A549 (cell line): ENCODE measurements at regions not wholly inside any gene's neighbourhood (a gene's known extent, or its start where the extent isn't known, plus 50 kb on each side); places are given as distances from the start of the nearest gene placed in this dataset.

ENCODE experiments used
- ATAC-seq, 2 experiments: fragments of 200-7000 bp in 1 of 2; fragments of >200 bp in 1 of 2; cut with Nextera tagmentation in 1 of 2; cut with Tn5 transposase in 1 of 2; 3 replicates each; pipeline versions ENCODE4 v1.8.0 to v1.9.1; 2018 to 2020; ENCODE audit warnings: mild to moderate bottlenecking in 1 of 2, moderate library complexity in 1 of 2
- CTCF ChIA-PET: fragments of 300-600 bp; sonication (Branson Sonifier 250); formaldehyde crosslinking; extraction: SDS; loops from one replicate; lab custom pipeline; 2021; ENCODE audit warnings: antibody characterized with exemption, inconsistent platforms; lab: Yijun Ruan, JAX
- POLR2A ChIA-PET: fragments of 350-600 bp; formaldehyde crosslinking; extraction: SDS; loops from one replicate; lab custom pipeline; 2021; ENCODE audit warnings: antibody characterized with exemption, inconsistent platforms; lab: Yijun Ruan, JAX
- DNase-seq, 2 experiments: peaks; one replicate each; pipeline versions ENCODE4 v3.0.0 to v3.0.0-alpha.2; 2011 to 2016; ENCODE audit warnings: low read depth in 1 of 2, low spot score in 1 of 2
- FAIRE-seq: peaks from 2 replicates; lab custom pipeline; 2011; peaks lifted over from hg19 to GRCh38; lab: Jason Lieb, UNC
- H3K27ac ChIP-seq, 2 experiments: fragments of >200 bp; sonication (Bioruptor Twin); formaldehyde crosslinking; 3 replicates each; pipeline ENCODE4 v1.5.1; 2016 to 2017
- H3K4me1 ChIP-seq: fragments of >200 bp; sonication (Bioruptor Twin); formaldehyde crosslinking; 3 replicates; pipeline ENCODE4 v1.6.1; 2016
- H3K4me2 ChIP-seq: fragments of >200 bp; sonication (Bioruptor Twin); formaldehyde crosslinking; 3 replicates; pipeline ENCODE4 v1.6.1; 2016
- H3K4me3 ChIP-seq: fragments of >200 bp; sonication (Bioruptor Twin); formaldehyde crosslinking; 3 replicates; pipeline ENCODE4 v1.5.1; 2016
- H3K9me3 ChIP-seq: fragments of >200 bp; sonication (Bioruptor Twin); formaldehyde crosslinking; 3 replicates; pipeline ENCODE4 v1.6.1; 2016
- CBX8 ChIP-seq: fragments of 200-600 bp; sonication (generic); IDR thresholded peaks from 2 replicates; pipeline ENCODE4 v1.6.1; 2016
- CHD4 ChIP-seq: fragments of 200-600 bp; sonication (generic); IDR thresholded peaks from 2 replicates; pipeline ENCODE4 v1.6.1; 2016; ENCODE audit warnings: antibody characterized with exemption, mild to moderate bottlenecking, borderline replicate concordance
- ESRRA ChIP-seq: fragments of 150-350 bp; IDR thresholded peaks from 2 replicates; pipeline ENCODE4 v1.6.1; 2014; ENCODE audit warnings: mild to moderate bottlenecking, low read length, borderline replicate concordance
- FOSL2 ChIP-seq, 2 experiments: fragments of 450-650 bp in 1 of 2; fragments of >200 bp in 1 of 2; sonication (Bioruptor Twin) in 1 of 2; formaldehyde crosslinking; IDR thresholded peaks; 2 replicates each; pipeline versions ENCODE4 v1.5.0 to v1.6.1; 2016 to 2020; ENCODE audit warnings: mild to moderate bottlenecking in 1 of 2, moderate library complexity in 1 of 2
- FOXS1 ChIP-seq: fragments of 250-450 bp; sonication (Bioruptor Pico); IDR thresholded peaks from 2 replicates; pipeline ENCODE4 v1.5.0; 2020; ENCODE audit warnings: mild to moderate bottlenecking, moderate library complexity
- HEYL ChIP-seq: fragments of 250-450 bp; sonication (Bioruptor Pico); IDR thresholded peaks from 2 replicates; pipeline ENCODE4 v1.8.0; 2021; ENCODE audit warnings: mild to moderate bottlenecking, moderate library complexity
- HOXB13 ChIP-seq: fragments of 250-450 bp; sonication (Bioruptor Pico); IDR thresholded peaks from 2 replicates; pipeline ENCODE4 v1.5.0; 2020; ENCODE audit warnings: low read depth, mild to moderate bottlenecking, moderate library complexity
- JUN ChIP-seq, 2 experiments: fragments of >200 bp; sonication (Bioruptor Twin); formaldehyde crosslinking; IDR thresholded peaks; 2 replicates in 1 of 2; 3 replicates in 1 of 2; pipeline ENCODE4 v1.6.1; 2016 to 2017
- JUNB ChIP-seq: fragments of >200 bp; sonication (Bioruptor Twin); formaldehyde crosslinking; IDR thresholded peaks from 2 replicates; pipeline ENCODE4 v1.6.1; 2016
- KDM5A ChIP-seq: fragments of 200-600 bp; sonication (generic); IDR thresholded peaks from 2 replicates; pipeline ENCODE4 v1.6.1; 2016; ENCODE audit warnings: antibody characterized with exemption, mild to moderate bottlenecking
- MAFK ChIP-seq: fragments of 450-650 bp; IDR thresholded peaks from 2 replicates; pipeline ENCODE4 v1.6.1; 2014; ENCODE audit not compliant: partially characterized antibody
- MYC ChIP-seq: IDR thresholded peaks from 2 replicates; pipeline ENCODE4 v1.6.1; 2012; ENCODE audit warnings: mild to moderate bottlenecking, inconsistent platforms, low read length, improper control_type of control experiment, borderline replicate concordance
- NFE2L2 ChIP-seq: fragments of 150-350 bp; conservative IDR thresholded peaks from 2 replicates; pipeline ENCODE4 v1.6.1; 2014; ENCODE audit warnings: low read length
- RARB ChIP-seq: fragments of 250-450 bp; sonication (Bioruptor Pico); IDR thresholded peaks from 2 replicates; pipeline ENCODE4 v1.8.0; 2021; ENCODE audit warnings: mild to moderate bottlenecking, moderate library complexity
- RCOR1 ChIP-seq: fragments of 150-350 bp; IDR thresholded peaks from 2 replicates; pipeline ENCODE4 v1.6.1; 2014; ENCODE audit warnings: antibody characterized with exemption, low read length, low read depth
- TFCP2L1 ChIP-seq: fragments of 250-450 bp; sonication (Bioruptor Pico); IDR thresholded peaks from 2 replicates; pipeline ENCODE4 v1.5.0; 2021; ENCODE audit warnings: mild to moderate bottlenecking
- ZC3H11A ChIP-seq: fragments of 450-650 bp; IDR thresholded peaks from 2 replicates; pipeline ENCODE4 v1.6.1; 2014; ENCODE audit warnings: antibody characterized with exemption, mild to moderate bottlenecking
- ZSCAN20 ChIP-seq: fragments of 250-450 bp; sonication (Bioruptor Pico); IDR thresholded peaks from 2 replicates; pipeline ENCODE4 v1.8.0; 2022; ENCODE audit warnings: mild to moderate bottlenecking, moderate library complexity
- WGBS: methylation state at CpG from one replicate; pipeline ENCODE4 v1.1.6; 2017; ENCODE audit errors: missing lambda C conversion rate; 5-methylcytosine and 5-hydroxymethylcytosine counted together
- TF ChIP-seq, protein P1 (sequence below): fragments of 150-350 bp; IDR thresholded peaks from 2 replicates; pipeline ENCODE4 v1.6.1; 2014; ENCODE audit warnings: low read depth, mild to moderate bottlenecking, low read length
- TF ChIP-seq, protein P2 (sequence below): fragments of >200 bp; sonication (Bioruptor Twin); formaldehyde crosslinking; IDR thresholded peaks from 2 replicates; pipeline ENCODE4 v1.6.1; 2016
- TF ChIP-seq, protein P3 (sequence below): fragments of 450-650 bp; IDR thresholded peaks from 2 replicates; pipeline ENCODE4 v1.6.1; 2014; ENCODE audit warnings: antibody characterized with exemption

DNA sequence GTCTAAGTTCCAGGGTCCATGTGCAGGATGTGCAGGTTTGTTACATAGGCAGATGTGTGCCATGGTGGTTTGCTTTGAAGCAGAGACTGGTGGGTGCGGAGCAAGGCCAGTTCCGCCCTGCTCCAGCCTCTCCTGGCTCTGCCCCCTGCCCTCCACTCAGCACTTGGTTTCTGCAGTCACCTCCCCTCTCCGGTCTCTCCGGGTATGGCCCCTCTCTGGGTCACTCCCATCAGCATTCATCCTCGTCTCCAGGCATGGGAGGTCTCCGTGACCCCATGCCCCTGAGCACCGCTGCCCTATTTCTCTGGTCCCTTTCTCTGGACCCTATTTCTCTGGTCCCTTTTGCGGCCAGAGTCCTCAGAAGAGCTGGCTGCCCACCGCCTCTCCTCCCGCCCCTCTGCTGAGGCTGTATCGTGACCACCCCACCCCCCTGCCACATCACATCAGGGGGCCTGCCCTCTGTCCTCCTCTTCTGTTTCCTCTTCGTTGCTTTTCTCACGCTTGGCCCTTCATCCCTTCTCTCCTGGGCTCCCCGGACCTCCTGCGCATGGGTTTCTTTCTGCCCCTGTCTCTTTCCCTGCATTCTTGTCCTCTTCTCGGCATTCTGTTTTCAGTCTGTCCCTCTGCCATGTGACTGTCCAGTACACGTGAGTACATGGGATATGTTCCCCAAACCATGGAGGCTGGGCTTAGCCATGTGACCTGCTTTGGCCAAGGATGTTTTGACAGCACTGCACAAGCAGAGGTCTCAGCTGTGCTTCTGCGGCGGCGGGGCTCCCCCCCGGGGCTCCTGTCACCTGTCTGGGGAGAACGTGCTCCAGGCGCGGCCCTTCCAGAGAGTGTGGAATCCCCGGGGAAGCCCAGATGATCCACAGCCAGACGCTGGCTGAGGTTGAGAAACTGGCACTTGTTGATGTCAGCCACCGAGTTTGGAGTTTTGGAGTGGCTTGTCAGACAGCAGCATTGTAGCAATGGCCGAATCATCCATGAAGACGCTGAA lies 54.4 kb upstream of the C1orf174 start:
- Histone ChIP-seq H3K4me2 (no peak overlapping the region), H3K4me3 (no peak overlapping the region), H3K27ac (no peak overlapping the region), H3K4me1 (no peaks in the 10 kb centered on the region), H3K9me3 (no peaks in the 10 kb centered on the region)
- FAIRE-seq (no peak), ATAC-seq (no peak), DNase-seq (no peak)
- WGBS: 53% methylated on average over 19 of the region's 29 CpGs
- TF ChIP-seq ZC3H11A (no peak), NFE2L2 (no peak)
- CTCF ChIA-PET: no interaction called here
- POLR2A ChIA-PET: no interaction called here

DNA sequence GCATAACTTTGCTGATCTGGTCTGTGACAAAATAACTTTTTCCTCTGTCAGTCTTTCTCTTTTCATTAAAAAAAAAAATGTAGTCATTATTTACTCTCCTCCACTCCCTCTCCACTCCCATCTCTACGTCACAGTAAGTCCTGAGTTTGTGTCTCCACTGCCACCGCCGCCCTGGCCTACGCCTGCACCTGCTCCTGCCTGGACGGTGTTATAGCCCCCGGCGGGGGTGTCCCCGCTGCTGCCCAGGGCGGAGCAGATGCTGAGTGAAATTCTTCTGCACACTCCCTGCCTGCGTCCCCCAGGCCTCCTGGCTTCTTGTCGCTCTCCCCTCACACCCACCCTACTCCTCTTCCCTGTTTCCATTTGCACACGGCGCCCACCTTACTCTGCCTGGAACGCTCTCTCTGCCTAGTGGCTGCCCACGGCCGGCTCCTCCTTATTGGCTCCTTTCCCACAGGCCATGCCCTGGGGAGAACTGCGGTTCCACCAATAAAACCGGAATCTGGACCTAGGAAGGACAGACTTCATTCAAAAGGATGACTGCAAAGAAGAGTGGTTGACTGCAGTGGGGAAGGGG lies 55.2 kb upstream of the C1orf174 start:
- 50% methylated on average over 18 of the region's 18 CpGs for WGBS
- TF ChIP-seq FOSL2 (IDR thresholded peaks at IDR 0.05) (no peak), FOSL2 (CRISPR knock-in tag; IDR thresholded peaks at IDR 0.05) (no peak), HEYL (CRISPR knock-in tag) (no peak), JUNB (no peak), MYC (no peak)
- Histone ChIP-seq H3K4me3 (no peak overlapping the region), H3K4me2 (no peak overlapping the region), H3K9me3 (no peaks in the 10 kb centered on the region), H3K4me1 (no peaks in the 10 kb centered on the region), H3K27ac (no peak overlapping the region)
- DNase-seq: no peak
- ChIA-PET CTCF (no interaction called here), POLR2A (no interaction called here)
- FAIRE-seq: no peak
- no peak for ATAC-seq

DNA sequence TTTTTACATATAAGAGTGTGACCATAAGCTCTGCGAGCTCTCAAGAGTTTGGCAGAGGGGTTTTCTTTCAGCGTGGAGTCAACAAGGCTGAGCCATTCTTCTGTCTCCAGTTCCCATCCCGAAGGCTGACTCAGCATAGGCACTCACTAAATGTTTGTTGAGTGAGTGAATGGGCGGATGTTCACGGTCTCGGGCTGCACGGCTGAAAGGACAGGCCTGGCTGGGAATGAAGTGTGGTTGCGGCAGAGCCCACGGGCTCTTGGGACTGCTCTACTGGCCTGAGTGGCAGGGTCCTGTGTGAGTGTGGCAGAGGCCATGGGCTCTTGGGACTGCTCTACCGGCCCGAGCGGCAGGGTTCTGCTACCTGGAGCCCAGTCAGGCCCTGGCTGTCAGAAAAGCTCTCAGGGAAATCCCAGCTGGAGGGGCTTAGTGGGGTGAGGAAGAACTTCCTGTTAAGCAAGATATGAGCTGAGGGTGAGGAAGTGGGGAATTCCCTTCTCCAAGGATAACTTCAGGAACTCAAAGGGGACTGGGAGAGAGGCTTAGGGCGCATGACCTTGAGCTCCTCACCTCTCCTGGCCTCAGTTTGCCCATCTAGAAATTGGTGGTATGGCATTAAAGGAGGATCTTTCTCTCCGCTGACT lies 56.6 kb upstream of the C1orf174 start:
- POLR2A ChIA-PET: no interaction called here
- 26% methylated on average over 12 of the region's 14 CpGs for WGBS
- DNase-seq: no peak
- Histone ChIP-seq H3K4me2 (no peak overlapping the region), H3K4me3 (no peak overlapping the region)
- TF ChIP-seq MAFK (peak; percentile 49), ESRRA (no peak), JUNB (no peak)
- TF ChIP-seq, protein P1, sequence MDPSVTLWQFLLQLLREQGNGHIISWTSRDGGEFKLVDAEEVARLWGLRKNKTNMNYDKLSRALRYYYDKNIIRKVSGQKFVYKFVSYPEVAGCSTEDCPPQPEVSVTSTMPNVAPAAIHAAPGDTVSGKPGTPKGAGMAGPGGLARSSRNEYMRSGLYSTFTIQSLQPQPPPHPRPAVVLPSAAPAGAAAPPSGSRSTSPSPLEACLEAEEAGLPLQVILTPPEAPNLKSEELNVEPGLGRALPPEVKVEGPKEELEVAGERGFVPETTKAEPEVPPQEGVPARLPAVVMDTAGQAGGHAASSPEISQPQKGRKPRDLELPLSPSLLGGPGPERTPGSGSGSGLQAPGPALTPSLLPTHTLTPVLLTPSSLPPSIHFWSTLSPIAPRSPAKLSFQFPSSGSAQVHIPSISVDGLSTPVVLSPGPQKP: no peak
- TF ChIP-seq, all 56 proteins: peak for 1
- ATAC-seq (peak in 1 of 2 experiments; percentile 34; a peak in 1 of 6 replicates), FAIRE-seq (no peak)
- no peaks in the 10 kb centered on the region for H3K9me3 ChIP-seq
- CTCF ChIA-PET: no interaction called here
- no peak overlapping the region for H3K27ac ChIP-seq
- no peaks in the 10 kb centered on the region for H3K4me1 ChIP-seq

DNA sequence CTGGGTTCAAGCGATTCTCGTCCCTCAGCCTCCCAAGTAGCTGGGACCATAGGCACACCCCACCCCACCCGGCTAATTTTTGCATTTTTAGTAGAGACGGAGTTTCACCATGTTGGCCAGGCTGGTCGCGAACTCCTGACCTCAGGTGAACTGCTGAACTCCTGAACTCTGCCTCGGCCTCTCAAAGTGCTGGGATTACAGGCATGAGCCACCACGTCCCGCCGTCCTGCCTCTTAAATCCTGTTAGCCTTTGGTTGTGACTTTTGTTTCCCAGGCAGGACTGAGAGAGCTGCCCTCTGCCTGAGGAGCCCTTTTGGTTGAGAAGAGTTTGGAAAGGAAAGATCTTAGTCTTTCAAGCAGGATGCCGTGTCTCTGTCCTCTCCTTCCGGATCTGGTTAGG lies 59.3 kb upstream of the C1orf174 start:
- DNase-seq: no peak
- no peak for FAIRE-seq

DNA sequence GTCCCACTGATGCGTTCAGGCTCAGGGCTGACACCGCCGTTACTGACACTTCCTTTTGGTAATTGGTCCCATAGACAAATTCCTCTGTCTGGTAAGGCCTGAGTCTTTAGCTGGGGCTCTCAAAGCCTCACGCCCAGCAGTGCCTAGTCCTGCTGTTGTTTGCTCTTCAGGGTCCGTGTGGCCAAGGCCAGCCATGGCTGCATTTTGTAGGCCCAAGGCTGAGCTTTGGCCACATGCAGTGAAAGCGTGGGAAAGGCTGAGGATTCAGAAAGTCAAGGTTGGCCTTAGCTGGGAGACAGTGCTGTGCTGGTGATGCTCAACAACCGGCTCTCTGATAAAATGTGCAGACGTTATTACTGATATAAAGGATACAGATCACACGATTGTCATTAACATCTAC lies 63.5 kb upstream of the C1orf174 start:
- ATAC-seq (no peak), FAIRE-seq (no peak), DNase-seq (no peak)
- H3K4me1 ChIP-seq: no peaks in the 10 kb centered on the region
- no peak overlapping the region for H3K4me3 ChIP-seq
- H3K9me3 ChIP-seq: no peaks in the 10 kb centered on the region
- 74% methylated on average over 8 of the region's 9 CpGs for WGBS
- H3K27ac ChIP-seq: no peak overlapping the region
- TF ChIP-seq TFCP2L1 (CRISPR knock-in tag): no peak
- TF ChIP-seq ESRRA: no peak
- no peak for TF ChIP-seq FOXS1
- TF ChIP-seq, protein P2, sequence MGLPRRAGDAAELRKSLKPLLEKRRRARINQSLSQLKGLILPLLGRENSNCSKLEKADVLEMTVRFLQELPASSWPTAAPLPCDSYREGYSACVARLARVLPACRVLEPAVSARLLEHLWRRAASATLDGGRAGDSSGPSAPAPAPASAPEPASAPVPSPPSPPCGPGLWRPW: no peak
- TF ChIP-seq JUN (IDR thresholded peaks at IDR 0.05): no peak
- no peak for TF ChIP-seq ZSCAN20 (CRISPR knock-in tag)
- no peak for TF ChIP-seq HOXB13
- no peak for TF ChIP-seq RCOR1
- no peak for TF ChIP-seq RARB (CRISPR knock-in tag)
- TF ChIP-seq KDM5A: no peak
- no peak for TF ChIP-seq JUNB
- TF ChIP-seq, protein P3, sequence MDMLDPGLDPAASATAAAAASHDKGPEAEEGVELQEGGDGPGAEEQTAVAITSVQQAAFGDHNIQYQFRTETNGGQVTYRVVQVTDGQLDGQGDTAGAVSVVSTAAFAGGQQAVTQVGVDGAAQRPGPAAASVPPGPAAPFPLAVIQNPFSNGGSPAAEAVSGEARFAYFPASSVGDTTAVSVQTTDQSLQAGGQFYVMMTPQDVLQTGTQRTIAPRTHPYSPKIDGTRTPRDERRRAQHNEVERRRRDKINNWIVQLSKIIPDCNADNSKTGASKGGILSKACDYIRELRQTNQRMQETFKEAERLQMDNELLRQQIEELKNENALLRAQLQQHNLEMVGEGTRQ: no peak
- POLR2A ChIA-PET: no interaction called here
- CTCF ChIA-PET: no interaction called here
- no peak overlapping the region for H3K4me2 ChIP-seq

More for the DNA sequence above, 59.3 kb upstream of the C1orf174 start:
- ChIA-PET POLR2A (no interaction called here), CTCF (no interaction called here)
- no peak for ATAC-seq
- TF ChIP-seq CBX8: no peak
- TF ChIP-seq CHD4: no peak
- Histone ChIP-seq H3K27ac (no peak overlapping the region), H3K4me1 (no peaks in the 10 kb centered on the region), H3K9me3 (no peaks in the 10 kb centered on the region), H3K4me3 (no peak overlapping the region), H3K4me2 (no peak overlapping the region)
- WGBS: 70% methylated on average over 12 of the region's 12 CpGs
